BJ (cell line): ENCODE measurements at regions not wholly inside any gene's neighbourhood (a gene's known extent, or its start where the extent isn't known, plus 50 kb on each side); places are given as distances from the start of the nearest gene placed in this dataset.
"Not testable (repeated sequence)": the region's sequence is repeated elsewhere in the genome, so short reads cannot be mapped to it uniquely, and the experiment has no call there.

Experiments
- CTCF ChIA-PET: fragments of 350-600 bp; formaldehyde crosslinking; extraction: SDS; loops from one replicate; lab custom pipeline; 2021; ENCODE audit warnings: antibody characterized with exemption, inconsistent platforms; lab: Yijun Ruan, JAX
- POLR2A ChIA-PET: fragments of 300-600 bp; sonication (Branson Sonifier 250); formaldehyde crosslinking; extraction: SDS; loops from one replicate; lab custom pipeline; 2021; ENCODE audit warnings: antibody characterized with exemption; lab: Charles Lee
- DNase-seq: peaks from one replicate; pipeline ENCODE4 v3.0.0-alpha.2; 2011; ENCODE audit warnings: low read depth
- H3K27me3 ChIP-seq: 2 replicates; pipeline ENCODE4 v1.6.0; 2011; ENCODE audit warnings: low read length; ENCODE audit not compliant: control insufficient read depth, insufficient read depth
- H3K36me3 ChIP-seq: 2 replicates; pipeline ENCODE4 v1.5.1; 2011; ENCODE audit warnings: low read length; ENCODE audit not compliant: control insufficient read depth, insufficient read depth
- H3K4me3 ChIP-seq: 2 replicates; pipeline ENCODE4 v1.5.1; 2011; ENCODE audit warnings: low read depth, mild to moderate bottlenecking, control low read depth, low read length
- TF ChIP-seq, protein P1 (sequence below): IDR thresholded peaks from 2 replicates; pipeline ENCODE4 v1.5.1; 2011; ENCODE audit warnings: low read depth, mild to moderate bottlenecking, control low read depth, inconsistent platforms, low read length, moderate library complexity; ENCODE audit not compliant: insufficient read depth

GRCh38 chr6:47180633-47181032 lies 129.1 kb downstream of the TNFRSF21 start:
- Histone ChIP-seq H3K36me3 (no peaks in the 10 kb centered on the region), H3K27me3 (no peaks in the 10 kb centered on the region), H3K4me3 (no peak overlapping the region)
- DNase-seq: no peak
- TF ChIP-seq, protein P1, sequence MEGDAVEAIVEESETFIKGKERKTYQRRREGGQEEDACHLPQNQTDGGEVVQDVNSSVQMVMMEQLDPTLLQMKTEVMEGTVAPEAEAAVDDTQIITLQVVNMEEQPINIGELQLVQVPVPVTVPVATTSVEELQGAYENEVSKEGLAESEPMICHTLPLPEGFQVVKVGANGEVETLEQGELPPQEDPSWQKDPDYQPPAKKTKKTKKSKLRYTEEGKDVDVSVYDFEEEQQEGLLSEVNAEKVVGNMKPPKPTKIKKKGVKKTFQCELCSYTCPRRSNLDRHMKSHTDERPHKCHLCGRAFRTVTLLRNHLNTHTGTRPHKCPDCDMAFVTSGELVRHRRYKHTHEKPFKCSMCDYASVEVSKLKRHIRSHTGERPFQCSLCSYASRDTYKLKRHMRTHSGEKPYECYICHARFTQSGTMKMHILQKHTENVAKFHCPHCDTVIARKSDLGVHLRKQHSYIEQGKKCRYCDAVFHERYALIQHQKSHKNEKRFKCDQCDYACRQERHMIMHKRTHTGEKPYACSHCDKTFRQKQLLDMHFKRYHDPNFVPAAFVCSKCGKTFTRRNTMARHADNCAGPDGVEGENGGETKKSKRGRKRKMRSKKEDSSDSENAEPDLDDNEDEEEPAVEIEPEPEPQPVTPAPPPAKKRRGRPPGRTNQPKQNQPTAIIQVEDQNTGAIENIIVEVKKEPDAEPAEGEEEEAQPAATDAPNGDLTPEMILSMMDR: no peak
- ChIA-PET POLR2A (no interaction called here), CTCF (interaction anchor here (1.2 kb wide), 1 partner anchor 8 kb away, joined by 3 read pairs; no protein-coding TSS in a partner anchor)

DNA sequence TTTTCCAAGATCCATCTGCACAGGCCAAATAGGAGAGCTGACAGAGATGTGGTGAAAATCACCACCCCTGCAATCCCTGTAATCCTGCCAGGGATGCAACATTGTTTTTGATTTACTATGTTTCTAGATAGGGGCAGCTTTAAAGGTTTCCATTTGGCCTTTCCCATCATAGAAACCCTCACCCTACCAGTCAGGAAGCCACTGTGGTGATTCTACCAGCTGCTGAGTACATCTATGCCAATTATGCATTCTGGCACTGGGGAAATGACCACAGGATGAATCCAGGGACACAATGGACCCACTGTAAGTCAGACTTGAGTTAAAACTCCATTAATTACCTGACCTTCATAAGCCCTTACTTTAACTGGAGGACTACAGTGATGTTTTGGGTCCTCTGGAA lies 130.4 kb downstream of the TNFRSF21 start:
- DNase-seq: no peak
- no peaks in the 10 kb centered on the region for H3K27me3 ChIP-seq
- TF ChIP-seq, protein P1: no peak
- POLR2A ChIA-PET: no interaction called here
- H3K4me3 ChIP-seq: no peak overlapping the region
- CTCF ChIA-PET: no interaction called here
- H3K36me3 ChIP-seq: no peaks in the 10 kb centered on the region

- POLR2A ChIA-PET: no interaction called here
- TF ChIP-seq, protein P1: no peak
- H3K36me3 ChIP-seq: no peaks in the 10 kb centered on the region
- no peak overlapping the region for H3K4me3 ChIP-seq
- no peak for DNase-seq
- CTCF ChIA-PET: no interaction called here
- no peaks in the 10 kb centered on the region for H3K27me3 ChIP-seq
Observed at GRCh38 chr6:47175656-47176055, 133.5 kb upstream of the ADGRF1 start.

GRCh38 chr6:47174502-47175023 lies 132.4 kb upstream of the ADGRF1 start:
- CTCF ChIA-PET: no interaction called here
- Histone ChIP-seq H3K27me3 (no peaks in the 10 kb centered on the region), H3K4me3 (no peak overlapping the region), H3K36me3 (no peaks in the 10 kb centered on the region)
- POLR2A ChIA-PET: no interaction called here
- DNase-seq: no peak
- TF ChIP-seq, protein P1: no peak

- H3K4me3 ChIP-seq, CTCF ChIA-PET, DNase-seq, H3K36me3 ChIP-seq, H3K27me3 ChIP-seq, POLR2A ChIA-PET: not testable (repeated sequence)
Observed at GRCh38 chr6:47174063-47174462, 131.9 kb upstream of the ADGRF1 start.

GRCh38 chr6:47173145-47173544 lies 131.0 kb upstream of the ADGRF1 start:
- POLR2A ChIA-PET, DNase-seq, H3K36me3 ChIP-seq, CTCF ChIA-PET, H3K4me3 ChIP-seq, H3K27me3 ChIP-seq: not testable (repeated sequence)
